Prostate gland (tissue), 2 donors: ENCODE measurements at regions not wholly inside any gene's neighbourhood (a gene's known extent, or its start where the extent isn't known, plus 50 kb on each side); places are given as distances from the start of the nearest gene placed in this dataset.

ENCODE experiments used
- CTCF ChIP-seq, 4 experiments: fragments of 200-600 bp in 2 of 4; fragments of 450-650 bp in 2 of 4; sonication (generic) in 2 of 4; IDR thresholded peaks; 1 replicate in 3 of 4; 2 replicates in 1 of 4; pipeline ENCODE4 v1.5.1; 2016 to 2019; ENCODE audit warnings: antibody characterized with exemption in 4 of 4, mild to moderate bottlenecking in 2 of 4, moderate library complexity in 2 of 4
- POLR2A ChIP-seq: fragments of 450-650 bp; IDR thresholded peaks from one replicate; pipeline ENCODE4 v1.6.1; 2016; ENCODE audit warnings: antibody characterized with exemption, mild to moderate bottlenecking

DNA sequence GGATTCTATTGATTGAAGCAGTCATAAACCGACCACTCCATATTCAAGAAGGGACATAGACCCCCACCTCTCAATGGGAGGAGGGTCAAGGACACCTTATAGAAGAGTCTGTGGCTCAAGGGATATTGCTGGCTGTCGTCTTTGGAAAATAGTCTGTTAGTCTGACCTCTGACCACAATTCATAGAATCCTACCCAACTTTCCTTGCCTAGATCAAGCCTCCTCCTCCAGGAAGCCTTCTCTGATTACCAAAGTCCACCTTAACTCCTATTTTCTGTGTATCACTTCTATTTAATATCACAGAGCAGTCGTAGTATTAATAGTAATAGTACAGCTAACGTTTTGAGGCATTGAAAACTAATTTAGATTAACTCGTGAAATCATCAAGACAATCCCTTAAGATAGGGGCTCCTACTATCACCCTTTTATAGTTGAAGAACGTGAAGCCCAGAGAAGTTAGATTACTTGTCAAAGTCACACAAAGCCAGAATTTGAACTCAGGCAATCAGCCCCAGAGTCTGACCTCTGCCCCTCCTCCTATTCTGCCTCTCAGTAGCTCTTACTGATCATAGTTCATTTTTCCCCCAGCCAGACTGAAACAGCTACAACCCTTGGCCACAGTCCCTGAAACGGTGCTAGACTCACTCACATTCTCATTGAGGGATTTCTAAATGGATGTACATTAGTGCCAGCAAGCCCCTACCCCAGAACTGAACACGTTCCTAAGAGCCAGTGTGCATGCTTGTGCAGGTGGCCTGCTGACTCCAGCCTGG, 636.6 kb downstream of the MID1IP1 start:
- TF ChIP-seq POLR2A (no peak), CTCF (IDR thresholded peaks at IDR 0.05) (no peak)
